ENCODE measurements at regions not wholly inside any gene's neighbourhood (a gene's known extent, or its start where the extent isn't known, plus 50 kb on each side); places are given as distances from the start of the nearest gene placed in this dataset.
"Not testable (repeated sequence)": the region's sequence is repeated elsewhere in the genome, so short reads cannot be mapped to it uniquely, and the experiment has no call there.

- no peak for DNase-seq (ENCODE audit: low read depth in 2 of 3, low spot score in 2 of 3)
Observed at GRCh38 chr10:130498042-130498441, 361.9 kb downstream of the GLRX3 start.

DNA sequence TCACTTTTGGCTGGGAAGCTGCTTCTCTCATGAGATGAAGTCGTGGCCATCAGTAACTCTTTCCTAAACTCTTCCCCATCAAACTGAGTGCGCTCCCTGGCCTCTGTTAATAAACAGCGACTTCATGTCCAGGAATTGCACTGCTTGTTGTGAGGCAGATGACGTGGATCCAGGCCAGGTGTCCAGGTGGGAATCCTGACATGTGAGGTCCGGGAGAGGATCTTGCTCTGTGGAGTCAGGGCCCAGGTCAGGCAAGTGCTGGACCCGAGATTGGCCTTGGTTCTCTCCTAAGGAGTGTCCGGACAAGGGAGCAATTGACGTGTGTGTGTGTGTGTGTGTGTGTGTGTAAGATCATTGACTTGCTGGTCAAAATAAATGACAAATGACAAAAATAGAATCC, 362.7 kb downstream of the GLRX3 start:
- no peak for DNase-seq (ENCODE audit: low read depth in 2 of 3, low spot score in 2 of 3)

GRCh38 chr10:130499541-130499940, 363.4 kb downstream of the GLRX3 start:
- DNase-seq (ENCODE audit: low read depth in 2 of 3, low spot score in 2 of 3): no peak

- DNase-seq (ENCODE audit: low read depth in 2 of 3, low spot score in 2 of 3): no peak
Observed at GRCh38 chr10:130500261-130501000, 364.2 kb downstream of the GLRX3 start.

DNA sequence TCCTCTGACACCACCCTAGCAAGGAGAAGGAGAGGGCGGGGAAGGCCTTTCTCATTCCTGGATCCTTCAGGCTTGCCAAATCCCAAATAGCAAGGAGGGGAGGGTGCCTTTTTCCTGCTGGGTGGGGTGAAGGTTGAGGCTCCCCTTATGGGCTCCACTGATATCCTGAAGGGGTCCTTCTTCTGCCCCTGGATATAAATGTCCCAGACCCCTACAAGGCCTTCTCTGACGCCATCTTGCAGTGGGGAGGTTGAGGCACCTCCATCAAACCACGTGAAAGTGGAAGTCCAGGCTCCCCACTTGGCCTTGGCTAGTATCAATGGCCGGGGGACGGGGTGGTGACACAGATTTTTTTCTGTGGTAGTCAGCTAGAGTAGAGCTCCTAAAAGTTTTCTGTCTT, 371.3 kb downstream of the GLRX3 start:
- no peak for DNase-seq (ENCODE audit: low read depth in 2 of 3, low spot score in 2 of 3)

GRCh38 chr10:130509881-130510689, 373.9 kb downstream of the GLRX3 start:
- no peak for DNase-seq (ENCODE audit: low read depth in 2 of 3, low spot score in 2 of 3)

DNA sequence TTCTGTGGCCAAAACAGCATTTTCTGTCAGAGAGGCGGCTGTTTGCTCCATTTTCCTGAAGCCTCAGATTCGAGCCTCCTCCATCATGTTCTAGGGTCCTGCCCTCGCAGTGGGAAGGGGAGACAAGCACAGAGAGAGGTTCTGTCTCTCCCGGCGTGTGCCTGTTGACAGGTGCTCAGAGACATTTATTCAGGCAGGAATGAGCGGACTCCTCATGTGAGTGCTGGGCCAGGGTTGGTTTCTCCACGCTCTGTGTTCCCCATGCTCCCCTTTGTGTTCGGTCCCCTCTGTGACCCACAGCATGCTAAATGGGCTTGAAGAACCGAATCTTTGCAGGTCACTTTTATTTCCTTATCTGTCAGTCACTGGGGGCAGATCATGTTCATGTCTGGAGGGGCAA, 374.6 kb downstream of the GLRX3 start:
- DNase-seq (ENCODE audit: low read depth in 2 of 3, low spot score in 2 of 3): no peak

- no peak for DNase-seq (ENCODE audit: low read depth in 2 of 3, low spot score in 2 of 3)
Observed at GRCh38 chr10:130511766-130512165, 375.6 kb downstream of the GLRX3 start.

GRCh38 chr10:130512936-130513335, 376.7 kb downstream of the GLRX3 start:
- no peak for DNase-seq (ENCODE audit: low read depth in 2 of 3, low spot score in 2 of 3)

GRCh38 chr10:130513686-130514476, 377.7 kb downstream of the GLRX3 start:
- DNase-seq (ENCODE audit: low read depth in 2 of 3, low spot score in 2 of 3): no peak

DNA sequence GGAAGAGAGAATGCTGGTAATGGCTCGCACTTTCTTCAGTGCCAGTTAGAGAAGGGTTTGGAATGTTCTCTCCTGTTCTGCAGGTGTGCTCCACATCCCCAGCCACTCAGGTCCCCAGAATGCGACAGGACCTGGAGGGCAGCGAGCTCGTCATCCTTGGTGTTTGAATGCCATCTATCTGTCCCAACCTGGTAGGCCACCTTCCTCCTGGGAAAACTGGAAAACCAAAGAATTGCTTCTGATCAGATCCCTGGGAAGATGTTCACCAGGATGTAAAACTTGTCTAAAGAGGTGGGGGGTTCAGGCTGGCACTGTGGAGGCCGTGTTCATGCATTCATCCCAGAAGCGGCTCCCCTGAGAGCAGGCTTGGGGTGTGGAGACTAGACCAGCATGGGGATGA, 379.5 kb downstream of the GLRX3 start:
- DNase-seq (ENCODE audit: low read depth in 2 of 3, low spot score in 2 of 3): no peak

DNA sequence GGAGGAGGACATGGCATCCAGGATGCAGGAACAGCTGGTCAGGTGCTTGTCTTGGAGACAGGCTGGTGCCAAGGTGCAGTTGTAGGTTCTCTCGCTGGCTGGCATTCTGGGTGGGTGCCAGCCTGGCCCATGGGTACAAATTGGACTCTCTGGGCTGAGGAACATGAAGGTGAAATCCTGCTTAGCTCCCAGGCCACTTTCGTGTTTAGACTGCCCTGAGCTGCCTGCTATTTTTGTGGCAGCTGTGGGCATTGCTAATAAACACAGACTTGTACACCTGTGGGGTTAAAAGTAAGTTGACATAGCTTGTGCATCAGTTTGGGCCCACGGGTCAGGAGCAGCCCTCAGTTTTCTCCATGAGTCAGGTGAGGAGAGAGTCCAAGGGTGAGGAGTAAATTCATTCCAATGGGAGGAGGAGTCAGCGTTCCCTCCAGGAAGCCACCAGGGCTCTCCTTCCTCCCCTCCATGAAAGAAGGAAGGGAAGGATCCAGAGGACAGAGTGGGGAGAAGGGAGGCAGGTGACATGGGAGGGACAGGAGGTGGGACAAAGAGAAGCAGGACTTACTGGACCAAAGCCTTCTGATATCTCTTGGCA, 380.0 kb downstream of the GLRX3 start:
- DNase-seq (ENCODE audit: low read depth in 2 of 3, low spot score in 2 of 3): no peak

DNA sequence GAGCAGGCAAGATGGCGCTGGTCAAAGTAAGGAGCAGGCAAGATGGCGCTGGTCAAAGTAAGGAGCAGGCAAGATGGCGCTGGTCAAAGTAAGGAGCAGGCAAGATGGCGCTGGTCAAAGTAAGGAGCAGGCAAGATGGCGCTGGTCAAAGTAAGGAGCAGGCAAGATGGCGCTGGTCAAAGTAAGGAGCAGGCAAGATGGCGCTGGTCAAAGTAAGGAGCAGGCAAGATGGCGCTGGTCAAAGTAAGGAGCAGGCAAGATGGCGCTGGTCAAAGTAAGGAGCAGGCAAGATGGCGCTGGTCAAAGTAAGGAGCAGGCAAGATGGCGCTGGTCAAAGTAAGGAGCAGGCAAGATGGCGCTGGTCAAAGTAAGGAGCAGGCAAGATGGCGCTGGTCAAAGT, 382.7 kb downstream of the GLRX3 start:
- not testable (repeated sequence) for DNase-seq (ENCODE audit: low read depth in 2 of 3, low spot score in 2 of 3)

- DNase-seq (ENCODE audit: low read depth in 2 of 3, low spot score in 2 of 3): no peak
Observed at GRCh38 chr10:130519791-130520190, 383.6 kb downstream of the GLRX3 start.

DNA sequence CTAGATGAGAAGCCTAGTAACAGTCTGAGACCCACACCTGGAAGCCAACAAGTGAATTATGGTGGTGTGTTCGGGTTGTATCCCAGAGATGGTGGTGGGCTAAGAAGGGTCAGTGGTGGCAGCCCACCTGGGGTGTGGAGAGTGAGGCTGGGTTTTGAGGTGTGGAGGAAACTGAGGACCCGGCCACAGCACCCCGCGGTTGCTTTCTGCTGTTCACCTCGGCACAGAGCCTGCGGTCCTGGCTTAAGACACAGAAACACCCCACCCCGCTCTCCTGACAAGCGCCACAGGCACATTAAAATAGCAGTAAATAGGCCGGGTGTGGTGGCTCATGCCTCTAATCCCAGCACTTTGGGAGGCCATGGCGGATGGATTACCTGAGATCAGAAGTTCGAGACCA, 395.1 kb downstream of the GLRX3 start:
- DNase-seq (ENCODE audit: low read depth in 2 of 3, low spot score in 2 of 3): no peak

- DNase-seq (ENCODE audit: low read depth in 2 of 3, low spot score in 2 of 3): no peak
Observed at GRCh38 chr10:130541090-130541489, 404.9 kb downstream of the GLRX3 start.

GRCh38 chr10:130542761-130543160, 406.6 kb downstream of the GLRX3 start:
- DNase-seq (ENCODE audit: low read depth in 2 of 3, low spot score in 2 of 3): no peak

DNA sequence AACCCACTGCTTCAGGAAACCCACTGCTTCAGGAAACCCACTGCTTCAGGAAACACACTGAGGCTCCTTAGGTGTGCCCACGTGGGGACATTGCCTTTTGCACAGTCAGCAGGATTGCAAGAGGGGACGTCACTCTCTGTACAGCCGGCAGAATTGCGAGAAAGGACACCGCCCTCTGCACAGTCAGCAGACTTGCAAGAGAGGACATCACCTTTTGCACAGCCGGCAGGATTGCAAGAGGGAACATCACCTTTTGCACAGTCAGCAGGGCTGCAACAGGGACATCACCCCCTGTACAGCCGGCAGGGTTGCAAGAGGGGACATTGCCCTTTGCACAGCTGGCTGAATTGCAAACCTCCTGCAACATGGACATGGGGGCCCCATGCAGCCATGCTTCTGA, 407.6 kb downstream of the GLRX3 start:
- DNase-seq (ENCODE audit: low read depth in 2 of 3, low spot score in 2 of 3): no peak

- no peak for DNase-seq (ENCODE audit: low read depth in 2 of 3, low spot score in 2 of 3)
Observed at GRCh38 chr10:130545122-130545521, 408.9 kb downstream of the GLRX3 start.

- DNase-seq (ENCODE audit: low read depth in 2 of 3, low spot score in 2 of 3): peak in 1 of 3 donors; percentile 31
Observed at GRCh38 chr10:130545697-130546096, 409.5 kb downstream of the GLRX3 start.

- no peak for DNase-seq (ENCODE audit: low read depth in 2 of 3, low spot score in 2 of 3)
Observed at GRCh38 chr10:130546841-130547240, 410.6 kb downstream of the GLRX3 start.

All from hematopoietic multipotent progenitor cell (in vitro differentiated cells).